Heart left ventricle (tissue), 16 donors: ENCODE measurements at regions not wholly inside any gene's neighbourhood (a gene's known extent, or its start where the extent isn't known, plus 50 kb on each side); places are given as distances from the start of the nearest gene placed in this dataset.

ENCODE experiments used
- ATAC-seq, 4 donors: fragments of 200-7000 bp; cut with Tn5 transposase; one replicate each; pipeline ENCODE4 v1.9.1; 2020 to 2022; ENCODE audit warnings: moderate library complexity in 4 of 4, mild to moderate bottlenecking in 3 of 4, moderate number of reproducible peaks in 1 of 4
- DNase-seq, 5 donors: peaks; one replicate each; pipeline ENCODE4 v3.0.0-alpha.2; 2020
- H3K27ac ChIP-seq, 12 donors: fragments of 200-600 bp; sonication (generic) in 4 of 12; one replicate each; pipeline versions ENCODE4 v1.5.0 to v1.8.0; 2016 to 2022; ENCODE audit warnings: mild to moderate bottlenecking in 2 of 12
- H3K27me3 ChIP-seq, 9 donors: fragments of 200-600 bp; sonication (generic) in 2 of 9; one replicate each; pipeline versions ENCODE4 v1.5.1 to v1.8.0; 2016 to 2022; ENCODE audit warnings: mild to moderate bottlenecking in 3 of 9
- H3K36me3 ChIP-seq, 9 donors: fragments of 200-600 bp; sonication (generic) in 2 of 9; one replicate each; pipeline versions ENCODE4 v1.5.0 to v1.8.0; 2018 to 2022; ENCODE audit warnings: mild to moderate bottlenecking in 2 of 9
- H3K4me1 ChIP-seq, 12 donors: fragments of 200-600 bp; sonication (generic) in 4 of 12; one replicate each; pipeline versions ENCODE4 v1.5.0 to v1.8.0; 2016 to 2022; ENCODE audit warnings: mild to moderate bottlenecking in 3 of 12
- H3K4me3 ChIP-seq, 12 donors: fragments of 200-600 bp; sonication (generic) in 4 of 12; one replicate each; pipeline versions ENCODE4 v1.5.0 to v1.8.0; 2017 to 2022; ENCODE audit warnings: mild to moderate bottlenecking in 9 of 12, moderate library complexity in 4 of 12
- H3K9me3 ChIP-seq, 12 donors: fragments of 200-600 bp; sonication (generic) in 4 of 12; one replicate each; pipeline versions ENCODE4 v1.5.0 to v1.8.0; 2016 to 2022; ENCODE audit warnings: mild to moderate bottlenecking in 1 of 12
- CTCF ChIP-seq, 12 donors: fragments of 200-600 bp; sonication (generic) in 4 of 12; IDR thresholded peaks; one replicate each; pipeline versions ENCODE4 v1.5.0 to v1.8.0; 2018 to 2022; ENCODE audit warnings: antibody characterized with exemption in 12 of 12, mild to moderate bottlenecking in 5 of 12
- POLR2A ChIP-seq, 2 donors: fragments of 450-650 bp; IDR thresholded peaks; one replicate each; pipeline ENCODE4 v1.6.1; 2017; ENCODE audit warnings: antibody characterized with exemption in 2 of 2, mild to moderate bottlenecking in 2 of 2, moderate library complexity in 2 of 2
- WGBS, 4 donors: extraction: QIAGEN DNeasy Blood & Tissue Kit in 2 of 4; methylation state at CpG; one replicate each; pipeline versions ENCODE4 v1.1.5 to v1.1.7; 2013 to 2018; 5-methylcytosine and 5-hydroxymethylcytosine counted together
- intact Hi-C, 10 donors: fragments of 100-400 bp; cut with DNase I; formaldehyde crosslinking; loops; one replicate each; pipeline versions ENCODE4 v1.11.1 to v1.14.2; 2022
- donor health status: ischemic (EF 13 %, LVEDD 7.1; RV severe dilation, severe dysfunction).
- donor health status: healthy with polysubstance abuse.
- donor health status: DM: no; HTN: yes; CAD: no.
- donor health status: DM: no; HTN: no; CAD: no.
- donor health status: ischemic (EF 25% LVEDD 6.9; RV normal size, moderate dysfunction).
- donor health status: ischemic (EF 25% LVEDD 5.7; RV mildly dilated, moderate dysfunction).
- donor health status: healthy.
- donor health status: DM: yes; HTN: yes; CAD: no.
- donor health status: ischemic (EF 35%, LVEDD 5.7; RV mildly dilated, moderate dysfunction).
- donor health status: nonischemic (EF 11% LVEDD 7.7; RV severe dilation, severe dysfunction).
- donor health status: DM: yes; HTN: yes; CAD: no.
- donor health status: PGD.
- donor health status: ischemic (EF 29% LVEDD 5.4; RV normal size, mild dysfunction).
- donor health status: nonischemic (EF 23%, LVEDD 6.1; RV moderate dilation, normal function).

- 66 to 79% (median 77%) methylated on average over 6 of the region's 6 CpGs for WGBS, 4 donors
- TF ChIP-seq POLR2A (IDR thresholded peaks at IDR 0.05) (no peak), CTCF (IDR thresholded peaks at IDR 0.05) (no peak)
- Histone ChIP-seq H3K36me3 (no peaks in the 10 kb centered on the region), H3K4me1 (no peaks in the 10 kb centered on the region), H3K4me3 (no peak overlapping the region), H3K9me3 (peaks cover 0 to 2% (median 0%) of the 10 kb centered on the region in 12 donors), H3K27me3 (no peaks in the 10 kb centered on the region), H3K27ac (no peak overlapping the region)
- DNase-seq (no peak), ATAC-seq (no peak)
- intact Hi-C loops = no loop called here
Measured at GRCh38 chr10:65723525-65723924, 1202.3 kb upstream of the LRRTM3 start.

DNA sequence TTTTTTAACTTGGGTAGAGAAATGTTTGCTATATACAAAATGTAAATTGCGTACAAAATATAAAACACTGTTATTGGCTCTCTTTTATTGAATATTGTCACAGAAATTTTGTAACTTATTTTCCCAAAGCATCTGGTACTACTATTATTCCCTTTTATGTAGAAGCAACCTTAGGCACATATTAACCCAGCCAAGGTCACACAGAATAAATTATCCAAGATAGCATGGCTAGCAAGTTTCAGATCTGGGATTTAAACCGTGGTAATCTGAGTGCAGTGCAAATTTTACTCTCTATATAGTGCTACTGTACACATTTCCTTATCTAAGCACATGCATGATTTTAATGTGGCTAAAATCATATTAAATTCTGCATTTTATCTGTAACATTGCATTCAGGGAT is 1190.5 kb upstream of the LRRTM3 start:
- intact Hi-C loops = no loop called here
- DNase-seq (no peak), ATAC-seq (no peak)
- Histone ChIP-seq H3K4me1 (no peaks in the 10 kb centered on the region), H3K36me3 (no peaks in the 10 kb centered on the region), H3K27ac (no peak overlapping the region), H3K4me3 (no peak overlapping the region), H3K9me3 (peaks cover 0 to 5% (median 0%) of the 10 kb centered on the region in 12 donors), H3K27me3 (no peaks in the 10 kb centered on the region)
- TF ChIP-seq POLR2A (IDR thresholded peaks at IDR 0.05) (no peak), CTCF (IDR thresholded peaks at IDR 0.05) (no peak)
- 89 to 97% (median 94%) methylated on average over 2 of the region's 2 CpGs for WGBS, 4 donors

GRCh38 chr10:65742906-65743305 is 1182.9 kb upstream of the LRRTM3 start:
- no peak overlapping the region for H3K4me3 ChIP-seq
- H3K27me3 ChIP-seq = no peaks in the 10 kb centered on the region
- peaks cover 0 to 2% (median 0%) of the 10 kb centered on the region in 12 donors for H3K9me3 ChIP-seq
- TF ChIP-seq CTCF (IDR thresholded peaks at IDR 0.05) (no peak), POLR2A (IDR thresholded peaks at IDR 0.05) (no peak)
- H3K4me1 ChIP-seq = no peaks in the 10 kb centered on the region
- intact Hi-C loops = no loop called here
- H3K27ac ChIP-seq = no peak overlapping the region
- H3K36me3 ChIP-seq = no peaks in the 10 kb centered on the region
- ATAC-seq (no peak), DNase-seq (no peak)
- 76 to 94% (median 82%) methylated on average over 1 of the region's 1 CpG for WGBS, 4 donors

DNA sequence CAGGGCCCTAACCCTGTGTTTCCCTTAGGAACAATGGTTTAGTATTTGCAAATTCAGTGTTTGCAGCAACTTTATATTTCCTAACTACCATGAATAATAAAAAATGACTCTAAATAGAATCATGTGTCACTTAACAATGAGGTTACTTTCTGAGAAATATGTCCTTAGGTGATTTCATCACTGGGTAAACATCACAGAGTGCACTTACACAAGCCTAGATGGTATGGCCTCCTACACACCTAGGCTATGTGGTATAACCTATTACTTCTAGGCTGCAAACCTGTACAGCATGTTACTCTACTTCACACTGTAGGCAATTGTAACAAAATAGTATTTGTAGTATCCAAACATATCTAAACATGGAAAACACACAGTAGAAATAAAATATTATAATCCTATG is 1174.6 kb upstream of the LRRTM3 start:
- ATAC-seq (no peak), DNase-seq (no peak)
- no peak overlapping the region for H3K4me3 ChIP-seq
- intact Hi-C loops = no loop called here
- H3K9me3 ChIP-seq = no peaks in the 10 kb centered on the region
- H3K27ac ChIP-seq = no peak overlapping the region
- H3K27me3 ChIP-seq = no peaks in the 10 kb centered on the region
- H3K36me3 ChIP-seq = no peaks in the 10 kb centered on the region
- TF ChIP-seq CTCF (IDR thresholded peaks at IDR 0.05) (no peak), POLR2A (IDR thresholded peaks at IDR 0.05) (no peak)
- H3K4me1 ChIP-seq = no peaks in the 10 kb centered on the region
